Retinal pigment epithelial cell (primary cell): ENCODE measurements at regions not wholly inside any gene's neighbourhood (a gene's known extent, or its start where the extent isn't known, plus 50 kb on each side); places are given as distances from the start of the nearest gene placed in this dataset.

ENCODE experiments used
- DNase-seq: peaks from one replicate; pipeline ENCODE4 v3.0.0-alpha.2; 2010; ENCODE audit warnings: low read depth
- H3K4me3 ChIP-seq: 2 replicates; pipeline ENCODE4 v1.5.1; 2011; ENCODE audit warnings: mild to moderate bottlenecking, low read length, control low read depth, moderate library complexity
- CTCF ChIP-seq: conservative IDR thresholded peaks from 2 replicates; pipeline ENCODE4 v1.5.1; 2011; ENCODE audit warnings: low read depth, low read length, control low read depth, inconsistent platforms

GRCh38 chr10:10946081-10946480 lies 71.6 kb upstream of the CELF2 start:
- TF ChIP-seq CTCF, result no peak
- DNase-seq, result no peak
- H3K4me3 ChIP-seq, result no peak overlapping the region

DNA sequence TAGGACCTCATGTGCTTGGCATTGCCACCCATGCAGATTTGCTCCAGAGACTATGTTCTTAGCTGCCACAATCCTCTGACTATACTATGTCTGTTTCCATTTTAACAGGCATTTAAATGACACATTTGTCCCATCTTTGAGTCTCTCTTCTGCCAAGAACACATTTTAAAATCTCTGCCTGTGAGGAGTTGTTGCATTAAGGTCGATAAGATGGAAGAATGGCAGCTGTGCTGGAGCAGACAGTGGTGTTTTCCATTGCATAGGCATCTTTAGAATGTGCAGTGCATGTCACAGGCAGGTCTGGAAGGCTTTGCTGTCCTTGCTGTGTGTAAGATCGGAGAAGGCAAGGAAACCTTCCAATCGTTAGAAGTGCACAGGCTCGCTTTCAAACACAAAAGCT lies 70.9 kb upstream of the CELF2 start:
- DNase-seq, result no peak
- no peak for TF ChIP-seq CTCF
- H3K4me3 ChIP-seq, result no peak overlapping the region

DNA sequence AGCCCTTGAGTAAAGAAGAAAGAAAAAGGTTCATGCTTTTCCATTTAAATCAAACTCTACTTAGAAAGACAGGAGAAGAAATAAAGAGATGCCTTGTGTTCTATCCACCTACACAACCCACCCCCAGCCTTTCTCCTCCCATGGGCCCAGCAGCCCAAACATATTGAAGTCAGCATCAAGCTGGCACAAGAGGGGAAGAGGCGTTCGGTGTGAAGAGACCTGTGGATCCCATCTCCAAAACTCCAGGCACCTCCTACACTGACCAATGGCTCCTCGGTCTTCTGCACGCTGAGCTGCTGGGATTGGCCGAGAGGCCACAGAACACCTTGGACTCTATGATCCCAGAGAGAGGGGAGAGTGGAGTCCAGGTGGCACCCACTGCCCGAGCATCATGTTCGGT lies 66.0 kb upstream of the CELF2 start:
- DNase-seq, result no peak
- no peak overlapping the region for H3K4me3 ChIP-seq
- TF ChIP-seq CTCF, result no peak

GRCh38 chr10:10952800-10953199 lies 64.9 kb upstream of the CELF2 start:
- no peak for TF ChIP-seq CTCF
- no peak overlapping the region for H3K4me3 ChIP-seq
- DNase-seq, result no peak

DNA sequence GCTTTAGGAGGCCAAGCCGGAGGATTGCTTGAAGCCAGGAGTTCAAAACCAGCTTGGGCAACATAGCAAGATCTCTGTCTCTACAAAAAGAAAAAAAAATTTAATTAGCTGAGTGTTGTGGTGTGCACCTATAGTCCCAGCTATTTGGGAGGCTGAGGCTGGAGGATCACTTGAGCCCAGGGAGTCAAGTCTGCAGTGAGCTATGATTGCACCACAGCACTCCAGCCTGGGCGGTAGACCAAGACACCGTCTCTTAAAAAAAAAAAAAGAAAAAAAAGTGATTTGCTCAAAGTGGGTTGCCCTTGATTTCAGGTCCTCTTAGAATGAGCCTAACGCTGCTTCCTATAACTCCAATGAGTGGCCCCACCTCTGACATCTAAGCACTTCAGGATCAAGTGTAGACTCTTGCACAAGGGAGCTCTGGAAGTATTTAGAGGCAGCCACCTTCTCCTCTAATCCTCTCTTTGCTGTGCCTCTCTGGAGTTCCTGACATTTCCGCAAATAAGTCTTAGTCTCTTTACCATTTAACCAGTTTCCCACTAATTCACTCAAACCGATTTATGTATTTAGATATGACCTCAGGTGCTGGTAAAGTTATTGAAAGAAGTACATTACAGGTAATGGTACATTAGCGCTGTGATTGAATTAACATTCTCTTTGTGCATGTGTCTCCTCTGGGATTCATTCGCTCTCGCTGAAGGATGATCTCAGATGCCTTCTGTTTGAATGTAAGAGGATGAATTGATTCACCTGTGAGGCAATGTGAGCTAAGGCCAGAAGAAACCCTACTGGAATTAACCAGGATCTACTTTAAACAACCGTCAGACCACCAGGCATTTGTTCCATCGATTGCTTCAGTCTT lies 60.8 kb upstream of the CELF2 start:
- TF ChIP-seq CTCF, result no peak
- no peak overlapping the region for H3K4me3 ChIP-seq
- no peak for DNase-seq

DNA sequence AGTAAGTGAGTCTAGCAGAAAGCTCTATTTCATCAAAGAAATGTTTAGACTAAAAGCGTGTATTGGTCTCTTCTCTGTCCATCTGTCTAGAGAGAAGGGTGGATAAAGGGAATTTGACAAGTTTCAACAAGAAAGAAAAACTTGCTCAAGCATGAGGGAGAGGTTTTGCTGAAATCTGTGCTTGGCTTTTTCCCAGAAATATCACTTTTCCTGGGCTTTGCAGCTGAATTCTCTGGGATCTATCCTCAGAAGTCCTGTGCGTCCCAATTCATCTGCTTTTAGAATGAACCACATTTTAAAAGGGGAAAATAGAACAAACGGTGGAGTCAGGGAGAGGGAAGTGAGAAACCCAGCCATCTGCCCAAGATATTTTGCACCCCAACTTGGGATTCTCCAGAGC lies 59.6 kb upstream of the CELF2 start:
- no peak for DNase-seq
- H3K4me3 ChIP-seq, result no peak overlapping the region
- no peak for TF ChIP-seq CTCF

- DNase-seq, result no peak
- no peak overlapping the region for H3K4me3 ChIP-seq
- TF ChIP-seq CTCF, result no peak
Observed at GRCh38 chr10:10959666-10960065, 58.0 kb upstream of the CELF2 start.
